ENCODE measurements at regions not wholly inside any gene's neighbourhood (a gene's known extent, or its start where the extent isn't known, plus 50 kb on each side); places are given as distances from the start of the nearest gene placed in this dataset.

DNA sequence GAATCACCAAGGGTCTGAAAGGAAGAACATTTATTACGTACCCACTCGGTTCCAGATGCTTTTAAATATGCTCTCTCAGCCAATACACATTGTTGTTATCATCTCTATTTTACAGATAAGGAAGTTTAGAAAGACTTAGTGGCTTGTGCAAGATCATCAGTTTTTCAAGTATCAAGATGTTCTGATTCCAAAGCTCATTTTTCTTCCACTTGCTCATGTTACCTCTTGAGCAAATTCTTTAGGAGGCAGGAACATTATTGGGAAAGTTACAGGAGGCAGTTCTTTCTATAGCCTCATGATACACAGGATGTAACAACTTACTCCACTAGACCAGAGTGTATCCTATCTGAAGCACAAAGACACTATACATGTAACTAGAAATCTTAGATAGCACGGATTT is 65.0 kb upstream of the MMADHC start:
- TF ChIP-seq, protein P1, sequence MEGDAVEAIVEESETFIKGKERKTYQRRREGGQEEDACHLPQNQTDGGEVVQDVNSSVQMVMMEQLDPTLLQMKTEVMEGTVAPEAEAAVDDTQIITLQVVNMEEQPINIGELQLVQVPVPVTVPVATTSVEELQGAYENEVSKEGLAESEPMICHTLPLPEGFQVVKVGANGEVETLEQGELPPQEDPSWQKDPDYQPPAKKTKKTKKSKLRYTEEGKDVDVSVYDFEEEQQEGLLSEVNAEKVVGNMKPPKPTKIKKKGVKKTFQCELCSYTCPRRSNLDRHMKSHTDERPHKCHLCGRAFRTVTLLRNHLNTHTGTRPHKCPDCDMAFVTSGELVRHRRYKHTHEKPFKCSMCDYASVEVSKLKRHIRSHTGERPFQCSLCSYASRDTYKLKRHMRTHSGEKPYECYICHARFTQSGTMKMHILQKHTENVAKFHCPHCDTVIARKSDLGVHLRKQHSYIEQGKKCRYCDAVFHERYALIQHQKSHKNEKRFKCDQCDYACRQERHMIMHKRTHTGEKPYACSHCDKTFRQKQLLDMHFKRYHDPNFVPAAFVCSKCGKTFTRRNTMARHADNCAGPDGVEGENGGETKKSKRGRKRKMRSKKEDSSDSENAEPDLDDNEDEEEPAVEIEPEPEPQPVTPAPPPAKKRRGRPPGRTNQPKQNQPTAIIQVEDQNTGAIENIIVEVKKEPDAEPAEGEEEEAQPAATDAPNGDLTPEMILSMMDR (IDR thresholded peaks at IDR 0.05): no peak
- TF ChIP-seq POLR2A (IDR thresholded peaks at IDR 0.05): no peak
